ENCODE measurements at regions not wholly inside any gene's neighbourhood (a gene's known extent, or its start where the extent isn't known, plus 50 kb on each side); places are given as distances from the start of the nearest gene placed in this dataset.

- H3K79me1 ChIP-seq (ENCODE audit: low read depth in 1 of 2, low read length in 2 of 2), result no peaks in the 10 kb centered on the region
- H3K27me3 ChIP-seq (ENCODE audit: control insufficient read depth, insufficient read depth, low read length), result peaks cover 8% of the 10 kb centered on the region
- no peak for DNase-seq
- ATAC-seq (ENCODE audit: low read depth), result no peak
- H3K4me3 ChIP-seq (ENCODE audit: insufficient read depth, low read depth, low read length), result no peak overlapping the region
- H3K9me1 ChIP-seq (ENCODE audit: insufficient read depth, low read length), result no peaks in the 10 kb centered on the region
- no peak overlapping the region for H2AK5ac ChIP-seq (ENCODE audit: low read depth, low read length)
- H2BK20ac ChIP-seq (ENCODE audit: low read depth, low read length), result no peak overlapping the region
- no peak overlapping the region for H3K56ac ChIP-seq (ENCODE audit: extremely low read depth, insufficient read depth, low read length)
- H2AFZ ChIP-seq (replicated peaks; ENCODE audit: low read length, poor library complexity), result no peak overlapping the region
- no peak overlapping the region for H3K4ac ChIP-seq (ENCODE audit: low read depth, low read length)
- no peak overlapping the region for H4K8ac ChIP-seq (ENCODE audit: low read depth in 2 of 2, low read length in 2 of 2)
- BruUV-seq (replicated peaks), result no TSS peak
- ChIA-PET POLR2A (ENCODE audit: unreplicated experiment) (no interaction called here), CTCF (no interaction called here)
- H3K23ac ChIP-seq (ENCODE audit: low read depth, low read length), result no peak overlapping the region
- no peaks in the 10 kb centered on the region for H3K36me3 ChIP-seq (ENCODE audit: control insufficient read depth, insufficient read depth, low read length)
- no peaks in the 10 kb centered on the region for H3K4me1 ChIP-seq (ENCODE audit: control insufficient read depth, insufficient read depth, low read length)
- H2AK9ac ChIP-seq (replicated peaks; ENCODE audit: low read depth, low read length, poor library complexity), result no peak overlapping the region
- no peak overlapping the region for H3K4me2 ChIP-seq (ENCODE audit: low read depth, low read length)
- in situ Hi-C loops (cut with MboI; ENCODE audit: low sequenced_read_pairs), result no loop called here
- dilution Hi-C loops (cut with HindIII; ENCODE audit: low sequenced_read_pairs, unreplicated experiment), result no loop called here
- no peak overlapping the region for H3K18ac ChIP-seq (ENCODE audit: low read depth, low read length)
- no peaks in the 10 kb centered on the region for H4K20me1 ChIP-seq (ENCODE audit: insufficient read depth, low read length)
- no peak overlapping the region for H2BK120ac ChIP-seq (ENCODE audit: low read depth, low read length)
- H2BK5ac ChIP-seq (ENCODE audit: low read depth, low read length, poor library complexity, severe bottlenecking), result no peak overlapping the region
- intact Hi-C loops (cut with micrococcal nuclease), result no loop called here
- no peaks in the 10 kb centered on the region for H3K9me3 ChIP-seq (ENCODE audit: control insufficient read depth, insufficient read depth, low read length)
- no peak overlapping the region for H2BK15ac ChIP-seq (ENCODE audit: low read depth, low read length)
- TF ChIP-seq RCOR1 (IDR thresholded peaks at IDR 0.05; ENCODE audit: insufficient replicate concordance, low read length) (no peak), NFE2L2 (IDR thresholded peaks at IDR 0.05; ENCODE audit: low read depth, low read length) (no peak)
- no peak overlapping the region for H4K91ac ChIP-seq (ENCODE audit: insufficient read depth, low read depth, low read length)
- H3K14ac ChIP-seq (replicated peaks; ENCODE audit: low read depth, low read length), result no peak overlapping the region
- H4K5ac ChIP-seq (ENCODE audit: low read depth, low read length), result no peak overlapping the region
- H3K27ac ChIP-seq (ENCODE audit: insufficient read depth, low read length), result no peak overlapping the region
- H3K9ac ChIP-seq (ENCODE audit: low read depth, low read length), result no peak overlapping the region
These were observed 77.1 kb upstream of the BCL6 start for GRCh38 chr3:187822402-187822801.

All from IMR-90 (cell line).